ENCODE measurements at regions not wholly inside any gene's neighbourhood (a gene's known extent, or its start where the extent isn't known, plus 50 kb on each side); places are given as distances from the start of the nearest gene placed in this dataset.

DNA sequence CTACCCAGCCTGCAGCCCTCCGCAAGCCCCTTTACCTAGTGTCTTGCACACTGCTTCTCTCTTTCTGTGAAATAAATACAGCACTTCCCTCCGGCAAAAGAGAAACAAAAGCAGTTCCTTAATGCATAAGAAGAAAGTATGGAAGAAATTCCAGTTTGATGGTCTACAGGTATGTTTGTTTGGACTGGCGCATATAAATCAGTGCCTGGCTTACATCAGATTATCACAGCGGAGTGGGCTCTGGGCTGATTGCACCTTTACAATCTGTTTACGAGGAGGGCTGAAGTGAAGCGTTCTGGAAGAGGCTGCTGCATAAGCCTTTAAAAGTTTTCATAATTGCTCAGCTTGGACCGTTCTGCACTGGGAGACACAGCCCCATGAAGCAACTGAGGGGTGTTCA, 153.5 kb upstream of the FOXF1 start:
- no peak for DNase-seq
- no peaks in the 10 kb centered on the region for H3K4me1 ChIP-seq
- intact Hi-C loops (cut with micrococcal nuclease): no loop called here
- TF ChIP-seq, protein P1, sequence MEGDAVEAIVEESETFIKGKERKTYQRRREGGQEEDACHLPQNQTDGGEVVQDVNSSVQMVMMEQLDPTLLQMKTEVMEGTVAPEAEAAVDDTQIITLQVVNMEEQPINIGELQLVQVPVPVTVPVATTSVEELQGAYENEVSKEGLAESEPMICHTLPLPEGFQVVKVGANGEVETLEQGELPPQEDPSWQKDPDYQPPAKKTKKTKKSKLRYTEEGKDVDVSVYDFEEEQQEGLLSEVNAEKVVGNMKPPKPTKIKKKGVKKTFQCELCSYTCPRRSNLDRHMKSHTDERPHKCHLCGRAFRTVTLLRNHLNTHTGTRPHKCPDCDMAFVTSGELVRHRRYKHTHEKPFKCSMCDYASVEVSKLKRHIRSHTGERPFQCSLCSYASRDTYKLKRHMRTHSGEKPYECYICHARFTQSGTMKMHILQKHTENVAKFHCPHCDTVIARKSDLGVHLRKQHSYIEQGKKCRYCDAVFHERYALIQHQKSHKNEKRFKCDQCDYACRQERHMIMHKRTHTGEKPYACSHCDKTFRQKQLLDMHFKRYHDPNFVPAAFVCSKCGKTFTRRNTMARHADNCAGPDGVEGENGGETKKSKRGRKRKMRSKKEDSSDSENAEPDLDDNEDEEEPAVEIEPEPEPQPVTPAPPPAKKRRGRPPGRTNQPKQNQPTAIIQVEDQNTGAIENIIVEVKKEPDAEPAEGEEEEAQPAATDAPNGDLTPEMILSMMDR (IDR thresholded peaks at IDR 0.05; ENCODE audit: borderline replicate concordance): no peak
- peaks cover 98% of the 10 kb centered on the region for H3K27me3 ChIP-seq (ENCODE audit: low read depth)
- H3K9me3 ChIP-seq (replicated peaks): peaks cover 17% of the 10 kb centered on the region
- no peak overlapping the region for H3K27ac ChIP-seq (replicated peaks)
- no peaks in the 10 kb centered on the region for H3K36me3 ChIP-seq
- no peak overlapping the region for H3K4me3 ChIP-seq

DNA sequence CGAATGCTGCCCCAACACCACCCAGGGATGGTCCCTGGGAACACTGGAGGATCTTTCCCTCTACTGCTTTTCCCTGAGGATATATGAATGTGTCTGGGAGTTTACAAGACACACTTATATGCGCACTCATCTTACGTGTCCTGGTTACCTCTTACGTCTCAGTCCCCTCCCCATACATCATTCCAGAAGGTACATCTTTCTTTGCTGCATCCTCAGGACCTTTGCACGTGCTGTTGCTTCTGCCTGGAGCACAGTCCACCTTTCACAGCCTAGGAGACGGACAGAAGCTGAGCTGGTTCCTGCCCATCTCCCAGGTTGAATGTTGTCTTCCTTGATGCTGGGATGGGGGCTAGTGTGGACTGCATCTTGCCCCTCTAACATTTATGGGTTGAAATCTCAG, 153.0 kb upstream of the FOXF1 start:
- no peak for DNase-seq
- intact Hi-C loops (cut with micrococcal nuclease): no loop called here
- peaks cover 17% of the 10 kb centered on the region for H3K9me3 ChIP-seq (replicated peaks)
- H3K36me3 ChIP-seq: no peaks in the 10 kb centered on the region
- no peak overlapping the region for H3K27ac ChIP-seq (replicated peaks)
- H3K4me3 ChIP-seq: no peak overlapping the region
- H3K27me3 ChIP-seq (ENCODE audit: low read depth): peaks cover 98% of the 10 kb centered on the region
- TF ChIP-seq, protein P1 (IDR thresholded peaks at IDR 0.05; ENCODE audit: borderline replicate concordance): no peak
- H3K4me1 ChIP-seq: no peaks in the 10 kb centered on the region

- Histone ChIP-seq H3K36me3 (no peaks in the 10 kb centered on the region), H3K27ac (replicated peaks) (no peak overlapping the region), H3K4me3 (no peak overlapping the region), H3K4me1 (no peaks in the 10 kb centered on the region), H3K27me3 (ENCODE audit: low read depth) (peaks cover 98% of the 10 kb centered on the region), H3K9me3 (replicated peaks) (peaks cover 17% of the 10 kb centered on the region)
- no peak for DNase-seq
- TF ChIP-seq, protein P1 (IDR thresholded peaks at IDR 0.05; ENCODE audit: borderline replicate concordance): no peak
- intact Hi-C loops (cut with micrococcal nuclease): no loop called here
These were observed 152.4 kb upstream of the FOXF1 start for GRCh38 chr16:86357950-86358349.

- DNase-seq: no peak
- no peaks in the 10 kb centered on the region for H3K4me1 ChIP-seq
- intact Hi-C loops (cut with micrococcal nuclease): no loop called here
- H3K27me3 ChIP-seq (ENCODE audit: low read depth): peaks cover 98% of the 10 kb centered on the region
- TF ChIP-seq, protein P1 (IDR thresholded peaks at IDR 0.05; ENCODE audit: borderline replicate concordance): no peak
- H3K4me3 ChIP-seq: no peak overlapping the region
- H3K27ac ChIP-seq (replicated peaks): no peak overlapping the region
- H3K36me3 ChIP-seq: no peaks in the 10 kb centered on the region
- H3K9me3 ChIP-seq (replicated peaks): peaks cover 17% of the 10 kb centered on the region
These were observed 150.8 kb upstream of the FOXF1 start for GRCh38 chr16:86359571-86359970.

DNA sequence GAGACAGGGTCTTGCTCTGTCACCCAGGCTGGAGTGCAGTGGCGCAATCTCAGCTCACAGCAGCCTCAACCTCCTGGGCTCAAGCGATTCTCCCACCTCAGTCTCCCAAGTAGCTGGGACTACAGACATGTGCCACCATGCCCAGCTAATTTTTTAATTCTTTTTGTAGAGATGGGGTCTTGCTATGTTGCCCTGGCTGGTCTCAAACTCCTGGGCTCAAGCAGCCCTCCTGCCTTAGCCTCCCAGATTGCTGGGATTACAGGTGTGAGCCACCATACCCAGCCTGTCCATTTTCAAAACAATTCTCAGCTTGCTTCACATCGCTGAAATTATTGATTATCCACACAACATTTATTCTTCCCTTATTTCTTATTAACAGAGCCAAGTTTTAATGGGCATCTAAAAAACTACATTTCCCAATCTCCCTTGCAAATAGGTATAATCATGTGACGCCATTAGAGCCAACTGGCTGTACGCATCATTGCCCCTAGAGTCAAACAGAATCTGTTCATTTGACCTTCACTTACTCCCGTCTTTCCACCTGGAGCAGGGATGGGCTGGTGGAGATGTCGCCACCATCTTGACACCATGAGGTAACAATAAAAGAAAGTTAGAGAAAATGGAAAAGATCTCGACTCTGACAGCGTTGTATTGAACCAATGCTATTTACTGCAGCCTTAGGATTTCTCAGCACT, 148.0 kb upstream of the FOXF1 start:
- Histone ChIP-seq H3K4me3 (no peak overlapping the region), H3K27ac (replicated peaks) (no peak overlapping the region), H3K4me1 (no peaks in the 10 kb centered on the region), H3K27me3 (ENCODE audit: low read depth) (peaks cover 92% of the 10 kb centered on the region), H3K36me3 (no peaks in the 10 kb centered on the region), H3K9me3 (replicated peaks) (no peaks in the 10 kb centered on the region)
- intact Hi-C loops (cut with micrococcal nuclease): no loop called here
- TF ChIP-seq, protein P1 (IDR thresholded peaks at IDR 0.05; ENCODE audit: borderline replicate concordance): no peak
- no peak for DNase-seq
